ENCODE measurements at regions not wholly inside any gene's neighbourhood (a gene's known extent, or its start where the extent isn't known, plus 50 kb on each side); places are given as distances from the start of the nearest gene placed in this dataset.
"Not testable (repeated sequence)": the region's sequence is repeated elsewhere in the genome, so short reads cannot be mapped to it uniquely, and the experiment has no call there.

DNA sequence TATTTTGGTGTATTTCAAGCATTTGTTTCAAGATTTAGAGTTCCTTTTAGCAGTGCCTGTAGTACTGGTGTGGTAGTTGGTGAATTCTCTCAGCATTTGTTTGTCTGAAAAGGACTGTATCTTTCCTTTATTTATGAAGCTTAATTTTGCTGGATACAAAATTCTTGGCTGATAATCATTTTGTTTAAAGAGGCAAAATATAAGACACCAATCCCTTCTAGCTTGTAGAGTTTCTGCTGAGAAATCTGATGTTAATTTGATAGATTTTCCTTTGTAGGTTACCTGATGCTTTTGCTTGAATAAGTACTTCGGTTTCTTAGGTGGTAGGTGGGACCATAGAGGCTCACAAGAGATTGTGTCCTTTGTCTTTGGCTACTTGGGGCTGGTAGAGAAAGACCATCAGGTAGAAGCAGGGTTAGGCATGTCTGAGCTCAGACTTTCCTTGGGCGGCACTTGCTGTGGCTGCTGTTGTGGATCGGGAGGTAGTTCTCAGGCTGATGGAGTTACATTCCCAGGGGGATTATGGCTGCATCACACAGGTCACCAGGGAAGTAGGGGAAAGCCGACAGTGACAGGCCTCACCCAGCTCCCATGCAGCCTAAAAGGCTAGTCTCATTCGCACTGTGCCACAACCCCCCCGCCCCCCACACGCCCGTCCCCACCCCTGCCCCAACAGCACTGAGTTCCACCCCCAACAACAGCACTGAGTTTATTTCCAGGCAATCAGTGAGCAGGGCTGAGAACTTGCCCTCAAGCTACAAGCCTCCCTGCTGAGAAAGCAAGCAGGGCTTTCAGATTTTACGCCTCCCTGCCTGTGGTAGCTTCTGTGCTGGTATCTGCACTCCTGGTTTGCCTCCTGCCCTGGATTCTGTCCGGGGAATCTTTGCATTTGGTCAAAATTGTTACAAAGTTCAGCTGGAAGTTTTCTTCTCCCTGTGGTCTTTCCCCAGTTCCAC lies 127.1 kb upstream of the GLRA1 start:
- Histone ChIP-seq H3K9ac (ENCODE audit: low read length) (no peak overlapping the region), H3K9me3 (ENCODE audit: control insufficient read depth, insufficient read depth, low read depth, low read length) (peaks cover 6% of the 10 kb centered on the region), H3K27me3 (ENCODE audit: control insufficient read depth, insufficient read depth, low read length) (no peaks in the 10 kb centered on the region), H3K4me1 (ENCODE audit: control insufficient read depth, insufficient read depth, low read length) (peaks cover 13% of the 10 kb centered on the region), H3K4me3 (ENCODE audit: low read depth, low read length) (peak overlapping the region; percentile 35; the same call in 1 of the 2 replicates), H3K27ac (ENCODE audit: low read depth, low read length) (no peak overlapping the region), H3K36me3 (ENCODE audit: control insufficient read depth, insufficient read depth, low read length) (no peaks in the 10 kb centered on the region)

DNA sequence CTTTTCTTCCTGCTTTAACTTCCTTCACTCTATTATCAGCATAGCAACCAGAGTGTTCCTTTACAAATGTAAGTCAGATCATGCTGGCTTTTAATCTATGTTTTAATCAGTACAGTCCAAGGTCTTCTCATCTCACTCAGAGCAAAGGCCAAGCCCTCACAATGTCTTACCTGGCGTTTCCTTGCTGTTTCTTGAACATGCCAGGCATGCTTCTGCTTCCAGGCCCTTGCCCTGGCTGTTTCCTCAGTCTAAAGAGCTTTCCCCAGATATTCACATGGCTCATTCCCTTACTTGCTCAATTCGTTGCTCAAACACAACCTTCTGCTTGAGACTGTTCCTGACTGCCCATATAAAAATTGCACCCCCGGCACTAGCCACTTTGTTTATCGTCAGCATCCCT lies 121.7 kb upstream of the GLRA1 start:
- H3K9me3 ChIP-seq (ENCODE audit: control insufficient read depth, insufficient read depth, low read depth, low read length) = peaks cover 6% of the 10 kb centered on the region
- H3K4me3 ChIP-seq (ENCODE audit: low read depth, low read length) = no peak overlapping the region
- H3K9ac ChIP-seq (ENCODE audit: low read length) = no peak overlapping the region
- no peaks in the 10 kb centered on the region; the same call in 1 of the 2 replicates for H3K27me3 ChIP-seq (ENCODE audit: control insufficient read depth, insufficient read depth, low read length)
- no peaks in the 10 kb centered on the region for H3K4me1 ChIP-seq (ENCODE audit: control insufficient read depth, insufficient read depth, low read length)
- H3K36me3 ChIP-seq (ENCODE audit: control insufficient read depth, insufficient read depth, low read length) = no peaks in the 10 kb centered on the region
- H3K27ac ChIP-seq (ENCODE audit: low read depth, low read length) = no peak overlapping the region

DNA sequence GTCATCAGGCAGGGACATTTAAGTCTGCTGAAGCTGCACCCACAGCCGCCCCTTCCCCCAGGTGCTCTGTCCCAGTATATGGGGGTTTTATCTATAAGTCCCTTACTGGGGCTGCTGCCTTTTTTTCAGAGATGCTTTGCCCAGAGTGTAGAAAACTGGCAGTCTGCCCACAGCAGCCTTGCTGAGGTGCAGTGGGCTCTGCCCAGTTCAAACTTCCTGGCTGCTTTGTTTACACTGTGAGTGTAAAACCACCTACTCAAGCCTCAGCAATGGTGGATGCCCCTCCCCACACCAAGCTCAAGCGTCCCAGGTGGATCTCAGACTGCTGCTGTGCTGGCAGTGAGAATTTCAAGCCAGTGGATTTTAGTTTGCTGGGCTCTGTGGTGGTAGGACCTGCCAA lies 114.2 kb upstream of the GLRA1 start:
- not testable (repeated sequence) for H3K36me3 ChIP-seq (ENCODE audit: control insufficient read depth, insufficient read depth, low read length); H3K27ac ChIP-seq (ENCODE audit: low read depth, low read length); H3K4me1 ChIP-seq (ENCODE audit: control insufficient read depth, insufficient read depth, low read length); H3K9me3 ChIP-seq (ENCODE audit: control insufficient read depth, insufficient read depth, low read depth, low read length); H3K4me3 ChIP-seq (ENCODE audit: low read depth, low read length); H3K27me3 ChIP-seq (ENCODE audit: control insufficient read depth, insufficient read depth, low read length); H3K9ac ChIP-seq (ENCODE audit: low read length)

DNA sequence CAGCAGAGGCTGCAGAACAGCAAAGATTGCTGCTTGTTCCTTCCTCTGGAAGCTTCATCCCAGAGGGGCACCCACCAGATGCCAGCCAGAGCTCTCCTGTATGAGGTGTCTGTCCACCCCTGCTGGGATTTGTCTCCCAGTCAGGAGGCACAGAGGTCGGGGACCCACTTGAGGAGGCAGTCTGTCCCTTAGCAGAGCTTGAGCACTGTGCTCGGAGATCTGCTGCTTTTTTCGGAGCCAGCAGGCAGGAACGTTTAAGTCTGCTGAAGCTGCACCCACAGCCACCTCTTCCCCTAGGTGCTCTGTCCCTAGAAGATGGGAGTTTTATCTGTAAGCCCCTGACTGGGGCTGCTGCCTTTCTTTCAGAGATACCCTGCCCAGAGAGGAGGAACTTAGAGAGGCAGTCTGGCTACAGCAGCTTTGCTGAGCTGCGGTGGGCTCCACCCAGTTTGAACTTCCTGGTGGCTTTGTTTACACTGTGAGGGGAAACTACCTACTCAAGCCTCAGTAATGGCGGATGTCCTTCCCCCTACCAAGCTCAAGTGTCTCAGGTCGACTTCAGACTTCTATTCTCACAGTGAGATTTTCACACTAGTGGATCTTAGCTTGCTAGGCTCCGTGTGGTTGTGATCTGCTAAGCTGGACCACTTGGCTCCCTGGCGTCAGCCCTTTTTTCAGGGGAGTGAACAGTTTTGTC lies 101.8 kb upstream of the GLRA1 start:
- not testable (repeated sequence) for H3K9ac ChIP-seq (ENCODE audit: low read length); H3K27ac ChIP-seq (ENCODE audit: low read depth, low read length); H3K27me3 ChIP-seq (ENCODE audit: control insufficient read depth, insufficient read depth, low read length); H3K4me1 ChIP-seq (ENCODE audit: control insufficient read depth, insufficient read depth, low read length); H3K4me3 ChIP-seq (ENCODE audit: low read depth, low read length); H3K9me3 ChIP-seq (ENCODE audit: control insufficient read depth, insufficient read depth, low read depth, low read length); H3K36me3 ChIP-seq (ENCODE audit: control insufficient read depth, insufficient read depth, low read length)

DNA sequence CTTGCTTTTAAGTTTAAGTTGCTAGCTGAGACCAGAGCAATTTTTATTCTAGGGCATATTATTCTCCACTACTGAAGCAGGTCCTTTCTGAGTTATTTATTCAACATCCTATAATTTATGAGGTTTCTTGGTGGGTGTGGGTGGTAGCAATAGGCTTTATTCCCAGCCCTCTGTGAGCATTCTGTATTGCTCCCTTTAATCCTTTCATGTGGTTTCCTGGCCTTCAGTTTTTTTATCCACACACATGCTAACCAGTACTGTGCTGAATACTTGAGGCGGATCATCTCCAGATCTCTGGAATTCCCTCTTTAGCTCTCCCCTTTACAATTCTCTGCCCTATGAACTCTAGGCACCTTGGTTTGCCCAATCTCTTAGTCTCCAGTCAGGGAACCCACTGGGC lies 91.8 kb upstream of the GLRA1 start:
- Histone ChIP-seq H3K4me1 (ENCODE audit: control insufficient read depth, insufficient read depth, low read length) (no peaks in the 10 kb centered on the region), H3K27ac (ENCODE audit: low read depth, low read length) (no peak overlapping the region), H3K4me3 (ENCODE audit: low read depth, low read length) (no peak overlapping the region), H3K27me3 (ENCODE audit: control insufficient read depth, insufficient read depth, low read length) (no peaks in the 10 kb centered on the region), H3K9me3 (ENCODE audit: control insufficient read depth, insufficient read depth, low read depth, low read length) (no peaks in the 10 kb centered on the region), H3K36me3 (ENCODE audit: control insufficient read depth, insufficient read depth, low read length) (no peaks in the 10 kb centered on the region), H3K9ac (ENCODE audit: low read length) (no peak overlapping the region)

DNA sequence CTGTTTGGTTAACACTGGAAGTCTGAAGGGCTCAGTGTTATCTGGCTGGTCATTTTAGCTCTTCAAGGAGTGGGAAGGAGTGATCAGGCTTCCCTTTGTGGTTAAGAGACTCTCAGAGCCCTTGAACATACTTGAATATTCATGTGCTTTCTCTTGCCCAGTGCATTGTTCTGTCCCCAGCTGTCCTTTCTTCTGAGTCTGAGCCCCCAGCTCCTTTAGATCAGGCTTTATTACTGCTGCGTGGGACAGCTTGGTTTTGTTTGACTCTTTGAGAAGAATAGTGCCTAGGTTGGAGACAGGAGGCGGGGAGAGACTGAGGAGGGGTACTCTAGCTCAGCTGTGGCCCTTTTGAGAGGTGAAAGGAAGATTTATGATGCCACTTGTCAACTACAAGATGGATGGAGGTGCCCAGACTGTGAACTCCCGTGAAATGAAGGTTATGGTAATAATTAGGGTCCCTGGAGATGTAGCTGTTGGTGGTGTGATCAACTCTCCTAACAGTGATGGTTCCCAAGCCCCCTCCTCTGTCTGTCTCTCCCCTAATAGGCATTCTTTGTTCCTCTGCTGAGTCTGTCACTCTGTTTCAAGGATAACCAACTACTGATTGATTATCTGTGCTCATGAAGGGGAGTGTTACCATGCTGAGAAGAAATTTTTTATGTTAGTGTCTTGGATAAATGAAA lies 83.1 kb upstream of the GLRA1 start:
- Histone ChIP-seq H3K4me1 (ENCODE audit: control insufficient read depth, insufficient read depth, low read length) (peaks cover 12% of the 10 kb centered on the region), H3K9ac (ENCODE audit: low read length) (no peak overlapping the region), H3K9me3 (ENCODE audit: control insufficient read depth, insufficient read depth, low read depth, low read length) (no peaks in the 10 kb centered on the region), H3K4me3 (ENCODE audit: low read depth, low read length) (no peak overlapping the region), H3K36me3 (ENCODE audit: control insufficient read depth, insufficient read depth, low read length) (no peaks in the 10 kb centered on the region), H3K27ac (ENCODE audit: low read depth, low read length) (no peak overlapping the region), H3K27me3 (ENCODE audit: control insufficient read depth, insufficient read depth, low read length) (no peaks in the 10 kb centered on the region)

DNA sequence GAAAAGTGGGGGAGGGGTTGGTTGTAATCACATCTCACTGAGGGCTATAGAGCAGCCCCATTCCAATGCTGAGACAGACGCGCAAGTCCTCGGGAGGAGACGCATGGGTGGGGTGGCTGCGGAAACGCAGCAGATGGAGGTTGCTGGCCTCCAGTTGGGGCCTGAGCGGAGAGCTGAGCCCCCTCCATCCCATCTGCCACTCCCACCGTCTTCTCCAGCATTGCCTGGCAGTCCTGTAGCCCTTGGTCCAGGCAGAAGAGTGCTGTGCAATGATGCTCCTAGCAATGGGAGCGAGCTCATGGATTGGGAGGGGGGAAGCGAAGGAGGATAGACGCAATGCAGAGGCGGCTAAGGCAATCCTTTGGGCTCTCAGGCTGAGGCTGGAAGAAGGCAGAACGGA lies 79.4 kb upstream of the GLRA1 start:
- Histone ChIP-seq H3K9me3 (ENCODE audit: control insufficient read depth, insufficient read depth, low read depth, low read length) (peaks cover 10% of the 10 kb centered on the region), H3K9ac (ENCODE audit: low read length) (no peak overlapping the region), H3K4me3 (ENCODE audit: low read depth, low read length) (no peak overlapping the region), H3K36me3 (ENCODE audit: control insufficient read depth, insufficient read depth, low read length) (no peaks in the 10 kb centered on the region), H3K27ac (ENCODE audit: low read depth, low read length) (no peak overlapping the region), H3K4me1 (ENCODE audit: control insufficient read depth, insufficient read depth, low read length) (peaks cover 12% of the 10 kb centered on the region), H3K27me3 (ENCODE audit: control insufficient read depth, insufficient read depth, low read length) (no peaks in the 10 kb centered on the region)
